Endothelial cell of umbilical vein (primary cell): ENCODE measurements at regions not wholly inside any gene's neighbourhood (a gene's known extent, or its start where the extent isn't known, plus 50 kb on each side); places are given as distances from the start of the nearest gene placed in this dataset.

Source experiments
- BruUV-seq: library from RNA; stranded (reverse); fragments of 400-500 nt; replicated peaks from 2 replicates; lab custom pipeline; 2021; lab: Mats Ljungman, UMichigan
- CTCF ChIA-PET: fragments of 300-600, 350-600 bp; sonication (Branson Sonifier 250); formaldehyde crosslinking; loops from one replicate; lab custom pipeline; 2021; ENCODE audit warnings: antibody characterized with exemption, inconsistent platforms; lab: Charles Lee
- POLR2A ChIA-PET: fragments of 300-600, 350-600 bp; sonication (Branson Sonifier 250); formaldehyde crosslinking; loops from one replicate; lab custom pipeline; 2021; ENCODE audit warnings: antibody characterized with exemption, inconsistent platforms; lab: Charles Lee
- DNase-seq: peaks from one replicate; pipeline ENCODE4 v3.0.0-alpha.2; 2011; ENCODE audit warnings: low read depth, low spot score
- FAIRE-seq: peaks from 2 replicates; lab custom pipeline; 2011; peaks lifted over from hg19 to GRCh38; lab: Jason Lieb, UNC
- H2AFZ ChIP-seq: 2 replicates; pipeline ENCODE4 v1.6.0; 2012; ENCODE audit warnings: low read depth, low read length, control low read depth, inconsistent platforms
- H3K27ac ChIP-seq: 2 replicates; pipeline ENCODE4 v1.5.1; 2011; ENCODE audit warnings: low read depth, mild to moderate bottlenecking, control low read depth, low read length, moderate library complexity; ENCODE audit not compliant: insufficient read depth
- H3K27me3 ChIP-seq, 2 experiments: 2 replicates each; pipeline versions ENCODE4 v1.6.0 to v1.6.1; 2011; ENCODE audit warnings: low read length in 2 of 2, mixed read lengths in 1 of 2; ENCODE audit not compliant: control insufficient read depth in 2 of 2, insufficient read depth in 2 of 2
- H3K36me3 ChIP-seq, 2 experiments: 2 replicates in 1 of 2; 3 replicates in 1 of 2; pipeline ENCODE4 v1.5.1; 2011; ENCODE audit warnings: low read length in 2 of 2, mild to moderate bottlenecking in 1 of 2, moderate library complexity in 1 of 2; ENCODE audit not compliant: control insufficient read depth in 2 of 2, insufficient read depth in 2 of 2; ENCODE audit errors: extremely low read depth in 1 of 2
- H3K4me1 ChIP-seq: 3 replicates; pipeline ENCODE4 v1.5.1; 2011; ENCODE audit warnings: mild to moderate bottlenecking, low read length; ENCODE audit not compliant: control insufficient read depth, insufficient read depth; ENCODE audit errors: extremely low read depth
- H3K4me2 ChIP-seq: 2 replicates; pipeline ENCODE4 v1.6.1; 2011; ENCODE audit warnings: low read length, control low read depth, mixed read lengths; ENCODE audit not compliant: insufficient read depth
- H3K4me3 ChIP-seq, 3 experiments: fragments of 200-600 bp in 1 of 3; sonication (generic), shearing (Covaris generic) in 1 of 3; replicated peaks in 1 of 3; 2 replicates each; pipeline ENCODE4 v1.5.1; 2011 to 2016; ENCODE audit warnings: control low read depth in 3 of 3, low read length in 3 of 3, mild to moderate bottlenecking in 2 of 3, inconsistent platforms in 1 of 3, low read depth in 1 of 3, moderate library complexity in 1 of 3; ENCODE audit not compliant: insufficient read depth in 1 of 3
- H3K79me2 ChIP-seq: 2 replicates; pipeline ENCODE4 v1.6.0; 2012; ENCODE audit warnings: low read length, inconsistent platforms; ENCODE audit not compliant: control insufficient read depth, insufficient read depth
- H3K9ac ChIP-seq: replicated peaks from 2 replicates; pipeline ENCODE3; 2011; ENCODE audit warnings: low read length, control low read depth; ENCODE audit not compliant: insufficient read depth; ENCODE audit errors: extremely low read depth
- H3K9me1 ChIP-seq: replicated peaks from 3 replicates; pipeline ENCODE4 v1.6.0; 2011; ENCODE audit warnings: mild to moderate bottlenecking, low read length; ENCODE audit not compliant: control insufficient read depth, insufficient read depth; ENCODE audit errors: extremely low read depth
- H3K9me3 ChIP-seq: replicated peaks from 2 replicates; pipeline ENCODE4 v1.5.1; 2012; ENCODE audit warnings: low read length, inconsistent platforms; ENCODE audit not compliant: control insufficient read depth, insufficient read depth
- H4K20me1 ChIP-seq: replicated peaks from 2 replicates; pipeline ENCODE3; 2011; ENCODE audit warnings: mild to moderate bottlenecking, low read length; ENCODE audit not compliant: control insufficient read depth, insufficient read depth; ENCODE audit errors: extremely low read depth
- EZH2 ChIP-seq: IDR thresholded peaks from 2 replicates; pipeline ENCODE4 v1.6.1; 2012; ENCODE audit warnings: borderline replicate concordance, low read depth, mild to moderate bottlenecking, moderate library complexity, low read length, inconsistent platforms; ENCODE audit not compliant: severe bottlenecking
- FOS ChIP-seq: IDR thresholded peaks from 2 replicates; pipeline ENCODE4 v1.6.1; 2011; ENCODE audit warnings: mild to moderate bottlenecking, low read length, moderate library complexity, borderline replicate concordance; ENCODE audit not compliant: insufficient read depth
- GATA2 ChIP-seq: IDR thresholded peaks from 2 replicates; pipeline ENCODE4 v1.7.0; 2011; ENCODE audit warnings: low read depth, mild to moderate bottlenecking, moderate library complexity, mixed read lengths, low read length; ENCODE audit not compliant: insufficient read length, insufficient read depth
- JUN ChIP-seq: IDR thresholded peaks from 2 replicates; pipeline ENCODE4 v1.6.1; 2011; ENCODE audit warnings: borderline replicate concordance, low read depth; ENCODE audit not compliant: insufficient read length, insufficient read depth
- MYC ChIP-seq: IDR thresholded peaks from one replicate; pipeline ENCODE4 v1.6.1; 2011; ENCODE audit warnings: mild to moderate bottlenecking, low read depth, low read length
- POLR2A ChIP-seq: IDR thresholded peaks from 2 replicates; pipeline ENCODE4 v1.6.1; 2012; ENCODE audit warnings: low read depth, mild to moderate bottlenecking, control low read depth, low read length
- POLR2AphosphoS5 ChIP-seq: IDR thresholded peaks from 2 replicates; pipeline ENCODE4 v1.6.1; 2012; ENCODE audit warnings: low read depth, mild to moderate bottlenecking, control low read depth, low read length, moderate library complexity; ENCODE audit not compliant: insufficient read depth
- dilution Hi-C: fragments of 300-500 bp; cut with MboI; formaldehyde crosslinking; loops from one replicate; pipeline ENCODE4 v1.15.0; 2019; ENCODE audit warnings: low sequenced_read_pairs; ENCODE audit not compliant: extremely low pct_ligation_motif_present
- intact Hi-C: fragments of 100-400 bp; cut with micrococcal nuclease; formaldehyde crosslinking; loops from one replicate; pipeline ENCODE4 v1.10.0; 2022
- TF ChIP-seq, protein P1 (sequence below), 2 donors: IDR thresholded peaks; 1 replicate in 1 of 2; 2 replicates in 1 of 2; pipeline ENCODE4 v1.5.1; 2011; ENCODE audit warnings: low read length in 2 of 2, mild to moderate bottlenecking in 2 of 2, moderate library complexity in 2 of 2, control low read depth in 1 of 2, inconsistent platforms in 1 of 2, low read depth in 1 of 2; ENCODE audit not compliant: insufficient read depth in 1 of 2; ENCODE audit errors: extremely low read depth in 1 of 2
- TF ChIP-seq, protein P2 (sequence below): IDR thresholded peaks from 2 replicates; pipeline ENCODE4 v1.6.1; 2011; ENCODE audit not compliant: insufficient read depth, insufficient read length

DNA sequence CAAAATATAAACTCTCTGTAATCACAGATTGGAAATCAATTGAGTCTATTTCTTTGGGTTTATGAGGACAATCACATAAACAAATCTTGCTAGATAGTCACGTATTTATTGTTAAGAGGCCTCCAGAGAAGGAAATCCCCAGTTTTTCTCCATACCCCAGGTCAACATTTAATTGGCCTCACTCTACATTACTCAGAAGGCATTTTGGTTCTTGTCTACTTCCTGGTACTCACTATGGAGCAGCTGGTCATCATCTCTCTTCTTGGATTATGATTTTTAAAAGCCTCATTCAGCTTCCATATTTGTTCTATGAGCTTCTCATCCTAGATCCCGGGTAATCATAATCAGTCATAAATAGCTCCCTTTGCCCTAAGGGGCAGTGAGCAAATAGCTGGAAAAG is 81.6 kb upstream of the LNX1 start:
- Histone ChIP-seq H3K27ac (no peak overlapping the region), H2AFZ (no peak overlapping the region), H3K79me2 (no peaks in the 10 kb centered on the region), H3K4me2 (no peak overlapping the region), H3K9me1 (no peaks in the 10 kb centered on the region), H3K9ac (no peak overlapping the region), H3K4me1 (no peaks in the 10 kb centered on the region), H4K20me1 (no peaks in the 10 kb centered on the region), H3K4me3 (no peak overlapping the region), H3K27me3 (peaks cover 3 to 6% of the 10 kb centered on the region in 2 experiments), H3K36me3 (no peaks in the 10 kb centered on the region), H3K9me3 (no peaks in the 10 kb centered on the region)
- CTCF ChIA-PET: interaction anchor here (0.7 to 1.4 kb wide), 3 partner anchors 9 to 34 kb away, joined by 3 to 5 read pairs (median 4); no protein-coding TSS in a partner anchor
- no TSS peak for BruUV-seq
- dilution Hi-C loops (no loop called here), intact Hi-C loops (no loop called here)
- POLR2A ChIA-PET: no interaction called here
- DNase-seq: no peak
- TF ChIP-seq GATA2 (no peak), POLR2A (no peak), POLR2AphosphoS5 (no peak), JUN (no peak)
- TF ChIP-seq, protein P1, sequence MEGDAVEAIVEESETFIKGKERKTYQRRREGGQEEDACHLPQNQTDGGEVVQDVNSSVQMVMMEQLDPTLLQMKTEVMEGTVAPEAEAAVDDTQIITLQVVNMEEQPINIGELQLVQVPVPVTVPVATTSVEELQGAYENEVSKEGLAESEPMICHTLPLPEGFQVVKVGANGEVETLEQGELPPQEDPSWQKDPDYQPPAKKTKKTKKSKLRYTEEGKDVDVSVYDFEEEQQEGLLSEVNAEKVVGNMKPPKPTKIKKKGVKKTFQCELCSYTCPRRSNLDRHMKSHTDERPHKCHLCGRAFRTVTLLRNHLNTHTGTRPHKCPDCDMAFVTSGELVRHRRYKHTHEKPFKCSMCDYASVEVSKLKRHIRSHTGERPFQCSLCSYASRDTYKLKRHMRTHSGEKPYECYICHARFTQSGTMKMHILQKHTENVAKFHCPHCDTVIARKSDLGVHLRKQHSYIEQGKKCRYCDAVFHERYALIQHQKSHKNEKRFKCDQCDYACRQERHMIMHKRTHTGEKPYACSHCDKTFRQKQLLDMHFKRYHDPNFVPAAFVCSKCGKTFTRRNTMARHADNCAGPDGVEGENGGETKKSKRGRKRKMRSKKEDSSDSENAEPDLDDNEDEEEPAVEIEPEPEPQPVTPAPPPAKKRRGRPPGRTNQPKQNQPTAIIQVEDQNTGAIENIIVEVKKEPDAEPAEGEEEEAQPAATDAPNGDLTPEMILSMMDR (IDR thresholded peaks at IDR 0.05; ENCODE audit: extremely low read depth in 1 of 2, insufficient read depth in 1 of 2, low read depth in 1 of 2, low read length in 2 of 2): no peak
- no peak for FAIRE-seq

- Histone ChIP-seq H3K27ac (no peak overlapping the region), H3K9ac (no peak overlapping the region), H3K27me3 (peaks cover 0 to 4% of the 10 kb centered on the region in 2 experiments), H3K4me3 (no peak overlapping the region), H3K36me3 (no peaks in the 10 kb centered on the region), H2AFZ (no peak overlapping the region), H3K79me2 (no peaks in the 10 kb centered on the region), H3K4me2 (no peak overlapping the region), H3K9me1 (no peaks in the 10 kb centered on the region), H3K9me3 (no peaks in the 10 kb centered on the region), H3K4me1 (no peaks in the 10 kb centered on the region), H4K20me1 (no peaks in the 10 kb centered on the region)
- no peak for DNase-seq
- FAIRE-seq: no peak
- dilution Hi-C loops (no loop called here), intact Hi-C loops (no loop called here)
- ChIA-PET POLR2A (no interaction called here), CTCF (no interaction called here)
- TF ChIP-seq EZH2: no peak
- TF ChIP-seq, protein P1 (IDR thresholded peaks at IDR 0.05; ENCODE audit: extremely low read depth in 1 of 2, insufficient read depth in 1 of 2, low read depth in 1 of 2, low read length in 2 of 2): no peak
- TF ChIP-seq POLR2A: no peak
- no peak for TF ChIP-seq POLR2AphosphoS5
- TF ChIP-seq, protein P2, sequence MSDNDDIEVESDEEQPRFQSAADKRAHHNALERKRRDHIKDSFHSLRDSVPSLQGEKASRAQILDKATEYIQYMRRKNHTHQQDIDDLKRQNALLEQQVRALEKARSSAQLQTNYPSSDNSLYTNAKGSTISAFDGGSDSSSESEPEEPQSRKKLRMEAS: no peak
- no peak for TF ChIP-seq JUN
- TF ChIP-seq FOS: no peak
- no peak for TF ChIP-seq MYC
- no peak for TF ChIP-seq GATA2
- BruUV-seq: no TSS peak
These were observed 80.5 kb upstream of the LNX1 start for GRCh38 chr4:53671757-53672156.
